ENCODE measurements at regions not wholly inside any gene's neighbourhood (a gene's known extent, or its start where the extent isn't known, plus 50 kb on each side); places are given as distances from the start of the nearest gene placed in this dataset.

GRCh38 chr17:72554508-72554907 lies 433.7 kb downstream of the SOX9 start:
- ChIA-PET POLR2A (no interaction called here), CTCF (no interaction called here)
- ATAC-seq (replicated peaks in 1 of 4): no peak
- WGBS (ENCODE audit: insufficient coverage): 65% methylated on average over 2 of the region's 5 CpGs
- no peak overlapping the region for H3K27ac Mint-ChIP-seq
- no peaks in the 10 kb centered on the region for H3K4me1 Mint-ChIP-seq
- H3K4me1 ChIP-seq (ENCODE audit: control insufficient read depth in 1 of 2, extremely low read depth in 1 of 2, insufficient read depth in 2 of 2, low read length in 2 of 2): peaks cover 0 to 4% of the 10 kb centered on the region in 2 experiments
- no peak overlapping the region for H3K4me3 ChIP-seq (ENCODE audit: control insufficient read depth in 1 of 2, extremely low read depth in 1 of 2, low read length in 1 of 2)
- DNase-seq: no peak
- no peak overlapping the region for H3K4me3 Mint-ChIP-seq
- H3K9me3 Mint-ChIP-seq: no peaks in the 10 kb centered on the region
- no peaks in the 10 kb centered on the region for H3K36me3 Mint-ChIP-seq
- peaks cover 1 to 8% of the 10 kb centered on the region in 2 donors for H3K27me3 Mint-ChIP-seq
- no peaks in the 10 kb centered on the region for H3K9me3 ChIP-seq
- peaks cover 0 to 7% of the 10 kb centered on the region in 2 experiments for H3K27me3 ChIP-seq (replicated peaks in 1 of 2; ENCODE audit: control insufficient read depth in 2 of 2, extremely low read depth in 1 of 2, insufficient read depth in 2 of 2, low read length in 1 of 2)
- H3K36me3 ChIP-seq (ENCODE audit: control insufficient read depth in 2 of 2, extremely low read depth in 1 of 2, insufficient read depth in 1 of 2, low read length in 1 of 2): no peaks in the 10 kb centered on the region
- H3K27ac ChIP-seq (ENCODE audit: low read length): no peak overlapping the region

GRCh38 chr17:72555052-72555451 lies 434.2 kb downstream of the SOX9 start:
- CTCF ChIA-PET: no interaction called here
- Mint-ChIP-seq H3K4me1 (no peaks in the 10 kb centered on the region), H3K9me3 (no peaks in the 10 kb centered on the region), H3K27me3 (peaks cover 1 to 8% of the 10 kb centered on the region in 2 donors), H3K27ac (no peak overlapping the region), H3K4me3 (no peak overlapping the region), H3K36me3 (no peaks in the 10 kb centered on the region)
- POLR2A ChIA-PET: no interaction called here
- DNase-seq (no peak), ATAC-seq (replicated peaks in 1 of 4) (no peak)
- Histone ChIP-seq H3K9me3 (no peaks in the 10 kb centered on the region), H3K27me3 (replicated peaks in 1 of 2; ENCODE audit: control insufficient read depth in 2 of 2, extremely low read depth in 1 of 2, insufficient read depth in 2 of 2, low read length in 1 of 2) (peaks cover 0 to 7% of the 10 kb centered on the region in 2 experiments), H3K4me1 (ENCODE audit: control insufficient read depth in 1 of 2, extremely low read depth in 1 of 2, insufficient read depth in 2 of 2, low read length in 2 of 2) (peaks cover 0 to 4% of the 10 kb centered on the region in 2 experiments), H3K27ac (ENCODE audit: low read length) (no peak overlapping the region), H3K4me3 (ENCODE audit: control insufficient read depth in 1 of 2, extremely low read depth in 1 of 2, low read length in 1 of 2) (no peak overlapping the region), H3K36me3 (ENCODE audit: control insufficient read depth in 2 of 2, extremely low read depth in 1 of 2, insufficient read depth in 1 of 2, low read length in 1 of 2) (no peaks in the 10 kb centered on the region)
- WGBS (ENCODE audit: insufficient coverage): 69% methylated on average over 7 of the region's 9 CpGs

- no peaks in the 10 kb centered on the region for H3K9me3 Mint-ChIP-seq
- POLR2A ChIA-PET: interaction anchor here in 1 of 2 donors (0.5 kb wide), 1 partner anchor 406 kb away, joined by 5 read pairs; no protein-coding TSS in a partner anchor
These were observed 436.4 kb downstream of the SOX9 start for GRCh38 chr17:72556944-72557826.

GRCh38 chr17:72558971-72559476 lies 438.2 kb downstream of the SOX9 start:
- no peak for ATAC-seq (replicated peaks in 1 of 4)
- 77% methylated on average over 5 of the region's 10 CpGs for WGBS (ENCODE audit: insufficient coverage)

More at GRCh38 chr17:72556944-72557826, 436.4 kb downstream of the SOX9 start:
- no peak overlapping the region for H3K27ac Mint-ChIP-seq
- peaks cover 0 to 7% of the 10 kb centered on the region in 2 experiments for H3K27me3 ChIP-seq (replicated peaks in 1 of 2; ENCODE audit: control insufficient read depth in 2 of 2, extremely low read depth in 1 of 2, insufficient read depth in 2 of 2, low read length in 1 of 2)
- 47% methylated on average over 24 of the region's 24 CpGs for WGBS (ENCODE audit: insufficient coverage)
- CTCF ChIA-PET: interaction anchor here (0.5 to 1.7 kb wide), 20 partner anchors 11 to 814 kb away, joined by 3 to 12 read pairs (median 3); no protein-coding TSS in a partner anchor
- peaks cover 1 to 4% of the 10 kb centered on the region in 2 donors for H3K27me3 Mint-ChIP-seq
- no peak overlapping the region for H3K4me3 ChIP-seq (ENCODE audit: control insufficient read depth in 1 of 2, extremely low read depth in 1 of 2, low read length in 1 of 2)
- H3K4me1 Mint-ChIP-seq: peaks cover 0 to 2% (median 0%) of the 10 kb centered on the region in 3 donors
- no peak overlapping the region for H3K27ac ChIP-seq (ENCODE audit: low read length)
- no peaks in the 10 kb centered on the region for H3K36me3 ChIP-seq (ENCODE audit: control insufficient read depth in 2 of 2, extremely low read depth in 1 of 2, insufficient read depth in 1 of 2, low read length in 1 of 2)
- no peak overlapping the region for H3K4me3 Mint-ChIP-seq
- no peaks in the 10 kb centered on the region for H3K36me3 Mint-ChIP-seq
- ATAC-seq (replicated peaks in 1 of 4) (peak; percentile 27 to 51 (median 44)), DNase-seq (peak in 31 of 35 experiments; percentile 8 to 67 (median 35))
- peaks cover 0 to 4% of the 10 kb centered on the region in 2 experiments for H3K4me1 ChIP-seq (ENCODE audit: control insufficient read depth in 1 of 2, extremely low read depth in 1 of 2, insufficient read depth in 2 of 2, low read length in 2 of 2)
- no peaks in the 10 kb centered on the region for H3K9me3 ChIP-seq

GRCh38 chr17:72560303-72561247 lies 439.8 kb downstream of the SOX9 start:
- Histone ChIP-seq H3K4me3 (ENCODE audit: control insufficient read depth in 1 of 2, extremely low read depth in 1 of 2, low read length in 1 of 2) (no peak overlapping the region), H3K4me1 (ENCODE audit: control insufficient read depth in 1 of 2, extremely low read depth in 1 of 2, insufficient read depth in 2 of 2, low read length in 2 of 2) (peaks cover 0 to 4% of the 10 kb centered on the region in 2 experiments), H3K36me3 (ENCODE audit: control insufficient read depth in 2 of 2, extremely low read depth in 1 of 2, insufficient read depth in 1 of 2, low read length in 1 of 2) (no peaks in the 10 kb centered on the region), H3K27ac (ENCODE audit: low read length) (no peak overlapping the region), H3K9me3 (no peaks in the 10 kb centered on the region), H3K27me3 (replicated peaks in 1 of 2; ENCODE audit: control insufficient read depth in 2 of 2, extremely low read depth in 1 of 2, insufficient read depth in 2 of 2, low read length in 1 of 2) (no peaks in the 10 kb centered on the region)
- H3K4me3 Mint-ChIP-seq: no peak overlapping the region
- ATAC-seq (replicated peaks in 1 of 4) (peak; percentile 61 to 73 (median 66)), DNase-seq (peak in 26 of 35 experiments; percentile 4 to 71 (median 20))
- H3K27ac Mint-ChIP-seq: no peak overlapping the region
- no peaks in the 10 kb centered on the region for H3K9me3 Mint-ChIP-seq
- WGBS (ENCODE audit: insufficient coverage): 83% methylated on average over 19 of the region's 24 CpGs
- no peaks in the 10 kb centered on the region for H3K27me3 Mint-ChIP-seq
- CTCF ChIA-PET: interaction anchor here (0.6 to 1.8 kb wide), 7 partner anchors 14 to 808 kb away, joined by 3 to 10 read pairs (median 4); no protein-coding TSS in a partner anchor
- H3K36me3 Mint-ChIP-seq: no peaks in the 10 kb centered on the region
- POLR2A ChIA-PET: no interaction called here
- H3K4me1 Mint-ChIP-seq: peaks cover 0 to 2% (median 0%) of the 10 kb centered on the region in 3 donors

More at GRCh38 chr17:72558971-72559476, 438.2 kb downstream of the SOX9 start:
- Mint-ChIP-seq H3K9me3 (no peaks in the 10 kb centered on the region), H3K4me3 (no peak overlapping the region), H3K27ac (no peak overlapping the region), H3K27me3 (no peaks in the 10 kb centered on the region), H3K36me3 (no peaks in the 10 kb centered on the region), H3K4me1 (peaks cover 0 to 2% (median 0%) of the 10 kb centered on the region in 3 donors)
- peaks cover 0 to 3% of the 10 kb centered on the region in 2 experiments for H3K27me3 ChIP-seq (replicated peaks in 1 of 2; ENCODE audit: control insufficient read depth in 2 of 2, extremely low read depth in 1 of 2, insufficient read depth in 2 of 2, low read length in 1 of 2)
- DNase-seq: no peak
- no peaks in the 10 kb centered on the region for H3K36me3 ChIP-seq (ENCODE audit: control insufficient read depth in 2 of 2, extremely low read depth in 1 of 2, insufficient read depth in 1 of 2, low read length in 1 of 2)
- CTCF ChIA-PET: interaction anchor here (0.5 to 1.8 kb wide), 9 partner anchors 9 to 1468 kb away, joined by 3 to 10 read pairs (median 3); no protein-coding TSS in a partner anchor
- no peaks in the 10 kb centered on the region for H3K9me3 ChIP-seq
- POLR2A ChIA-PET: interaction anchor here in 1 of 2 donors (0.6 kb wide), 1 partner anchor 326 kb away, joined by 11 read pairs; no protein-coding TSS in a partner anchor
- H3K4me1 ChIP-seq (ENCODE audit: control insufficient read depth in 1 of 2, extremely low read depth in 1 of 2, insufficient read depth in 2 of 2, low read length in 2 of 2): peaks cover 0 to 4% of the 10 kb centered on the region in 2 experiments
- no peak overlapping the region for H3K4me3 ChIP-seq (ENCODE audit: control insufficient read depth in 1 of 2, extremely low read depth in 1 of 2, low read length in 1 of 2)
- no peak overlapping the region for H3K27ac ChIP-seq (ENCODE audit: low read length)

GRCh38 chr17:72561266-72561665 lies 440.4 kb downstream of the SOX9 start:
- DNase-seq (no peak), ATAC-seq (replicated peaks in 1 of 4) (no peak)
- Histone ChIP-seq H3K36me3 (ENCODE audit: control insufficient read depth in 2 of 2, extremely low read depth in 1 of 2, insufficient read depth in 1 of 2, low read length in 1 of 2) (no peaks in the 10 kb centered on the region), H3K4me3 (ENCODE audit: control insufficient read depth in 1 of 2, extremely low read depth in 1 of 2, low read length in 1 of 2) (no peak overlapping the region), H3K27me3 (replicated peaks in 1 of 2; ENCODE audit: control insufficient read depth in 2 of 2, extremely low read depth in 1 of 2, insufficient read depth in 2 of 2, low read length in 1 of 2) (no peaks in the 10 kb centered on the region), H3K4me1 (ENCODE audit: control insufficient read depth in 1 of 2, extremely low read depth in 1 of 2, insufficient read depth in 2 of 2, low read length in 2 of 2) (peaks cover 0 to 4% of the 10 kb centered on the region in 2 experiments), H3K9me3 (no peaks in the 10 kb centered on the region), H3K27ac (ENCODE audit: low read length) (no peak overlapping the region)
- Mint-ChIP-seq H3K36me3 (no peaks in the 10 kb centered on the region), H3K4me1 (peaks cover 0 to 5% (median 0%) of the 10 kb centered on the region in 3 donors), H3K9me3 (no peaks in the 10 kb centered on the region), H3K27ac (no peak overlapping the region), H3K27me3 (no peaks in the 10 kb centered on the region), H3K4me3 (no peak overlapping the region)
- POLR2A ChIA-PET: no interaction called here
- 80% methylated on average over 4 of the region's 5 CpGs for WGBS (ENCODE audit: insufficient coverage)
- CTCF ChIA-PET: no interaction called here
